Aorta (tissue), 5 donors: ENCODE measurements at regions not wholly inside any gene's neighbourhood (a gene's known extent, or its start where the extent isn't known, plus 50 kb on each side); places are given as distances from the start of the nearest gene placed in this dataset.
A peak's percentile ranks its signal among the peaks of the same experiment; 100 is the strongest.
"Not testable (repeated sequence)": the region's sequence is repeated elsewhere in the genome, so short reads cannot be mapped to it uniquely, and the experiment has no call there.

Source experiments
- ATAC-seq: fragments of 200-7000 bp; cut with Tn5 transposase; one replicate; pipeline ENCODE4 v1.9.1; 2022; ENCODE audit warnings: moderate library complexity; ENCODE audit not compliant: low FRiP score
- DNase-seq, 2 donors: peaks; one replicate each; pipeline ENCODE4 v3.0.0-alpha.2; 2020
- H3K27ac ChIP-seq, 2 donors: one replicate each; pipeline ENCODE4 v1.5.1; 2013; ENCODE audit warnings: low read length in 2 of 2, mild to moderate bottlenecking in 2 of 2, moderate library complexity in 2 of 2, control low read depth in 1 of 2, inconsistent platforms in 1 of 2, low read depth in 1 of 2
- H3K27me3 ChIP-seq, 2 donors: one replicate each; pipeline ENCODE4 v1.6.1; 2013; ENCODE audit warnings: control low read depth in 1 of 2, low read length in 1 of 2, mild to moderate bottlenecking in 1 of 2, moderate library complexity in 1 of 2; ENCODE audit not compliant: insufficient read depth in 2 of 2, control insufficient read depth in 1 of 2
- H3K36me3 ChIP-seq, 2 donors: one replicate each; pipeline ENCODE4 v1.6.1; 2013; ENCODE audit warnings: control low read depth in 1 of 2, low read length in 1 of 2, mild to moderate bottlenecking in 1 of 2; ENCODE audit not compliant: insufficient read depth in 2 of 2, control insufficient read depth in 1 of 2
- H3K4me1 ChIP-seq, 2 donors: one replicate each; pipeline ENCODE4 v1.6.1; 2013; ENCODE audit warnings: low read length in 2 of 2, control low read depth in 1 of 2, mild to moderate bottlenecking in 1 of 2, moderate library complexity in 1 of 2; ENCODE audit not compliant: insufficient read depth in 2 of 2, control insufficient read depth in 1 of 2
- H3K4me3 ChIP-seq, 2 donors: one replicate each; pipeline ENCODE4 v1.5.1; 2013; ENCODE audit warnings: low read length in 2 of 2, control low read depth in 1 of 2, mild to moderate bottlenecking in 1 of 2
- H3K9me3 ChIP-seq: one replicate; pipeline ENCODE4 v1.6.1; 2013; ENCODE audit warnings: mild to moderate bottlenecking, low read length; ENCODE audit not compliant: control insufficient read depth
- WGBS, 2 donors: extraction: QIAGEN DNeasy Blood & Tissue Kit; methylation state at CpG; one replicate each; pipeline ENCODE4 v1.1.7; 2013; 5-methylcytosine and 5-hydroxymethylcytosine counted together
- intact Hi-C, 2 donors: fragments of 100-400 bp; cut with DNase I; formaldehyde crosslinking; loops; one replicate each; pipeline versions ENCODE4 v1.14.2 to v1.15.0; 2022
- donor health status: healthy with polysubstance abuse.
- donor health status: Bipolar disorder and iron deficiency.
- donor health status: DM: no; HTN: no; CAD: no.
- donor health status: DM: no; HTN: no; CAD: no.
- donor health status: DM: yes; HTN: yes; CAD: no.

GRCh38 chr10:76815505-76815904 is 822.1 kb downstream of the KCNMA1 start:
- H3K27ac ChIP-seq, H3K27me3 ChIP-seq, H3K4me1 ChIP-seq, DNase-seq, ATAC-seq, H3K36me3 ChIP-seq, H3K4me3 ChIP-seq, H3K9me3 ChIP-seq, intact Hi-C loops: not testable (repeated sequence)
- 81 to 88% methylated on average over 9 of the region's 9 CpGs for WGBS, 2 donors

GRCh38 chr10:76811430-76811829 is 826.2 kb downstream of the KCNMA1 start:
- ATAC-seq = no peak
- Histone ChIP-seq H3K27me3 (no peaks in the 10 kb centered on the region), H3K9me3 (peaks cover 2% of the 10 kb centered on the region), H3K4me3 (no peak overlapping the region), H3K36me3 (no peaks in the 10 kb centered on the region), H3K27ac (no peak overlapping the region), H3K4me1 (no peaks in the 10 kb centered on the region)
- no peak for DNase-seq
- intact Hi-C loops = no loop called here

GRCh38 chr10:76788452-76788811 is 849.2 kb downstream of the KCNMA1 start:
- H3K36me3 ChIP-seq = no peaks in the 10 kb centered on the region
- no peak overlapping the region for H3K27ac ChIP-seq
- intact Hi-C loops = no loop called here
- no peak overlapping the region for H3K4me3 ChIP-seq
- H3K27me3 ChIP-seq = no peaks in the 10 kb centered on the region
- WGBS, 2 donors = 81 to 83% methylated on average over 4 of the region's 4 CpGs
- no peaks in the 10 kb centered on the region for H3K9me3 ChIP-seq
- ATAC-seq (no peak), DNase-seq (no peak)
- peaks cover 0 to 4% of the 10 kb centered on the region in 2 donors for H3K4me1 ChIP-seq

GRCh38 chr10:76787746-76788451 is 849.7 kb downstream of the KCNMA1 start:
- intact Hi-C loops = no loop called here
- peaks cover 0 to 4% of the 10 kb centered on the region in 2 donors for H3K4me1 ChIP-seq
- ATAC-seq (no peak), DNase-seq (no peak)
- H3K4me3 ChIP-seq = no peak overlapping the region
- no peaks in the 10 kb centered on the region for H3K9me3 ChIP-seq
- 96 to 97% methylated on average over 3 of the region's 3 CpGs for WGBS, 2 donors
- no peaks in the 10 kb centered on the region for H3K36me3 ChIP-seq
- H3K27ac ChIP-seq = no peak overlapping the region
- no peaks in the 10 kb centered on the region for H3K27me3 ChIP-seq

- Histone ChIP-seq H3K4me3 (no peak overlapping the region), H3K9me3 (no peaks in the 10 kb centered on the region), H3K36me3 (no peaks in the 10 kb centered on the region), H3K27me3 (no peaks in the 10 kb centered on the region), H3K27ac (peak overlapping the region in 1 of 2 donors; percentile 28), H3K4me1 (peaks cover 0 to 4% of the 10 kb centered on the region in 2 donors)
- 35% methylated on average over 4 of the region's 4 CpGs for WGBS, 2 donors
- no peak for DNase-seq
- intact Hi-C loops = no loop called here
- no peak for ATAC-seq
These were observed 851.0 kb downstream of the KCNMA1 start for GRCh38 chr10:76786504-76787072.

GRCh38 chr10:76784076-76784475 is 853.5 kb downstream of the KCNMA1 start:
- no peaks in the 10 kb centered on the region for H3K27me3 ChIP-seq
- no peak for DNase-seq
- 50 to 67% methylated on average over 1 of the region's 1 CpG for WGBS, 2 donors
- no peak for ATAC-seq
- H3K36me3 ChIP-seq = no peaks in the 10 kb centered on the region
- no peaks in the 10 kb centered on the region for H3K9me3 ChIP-seq
- no peak overlapping the region for H3K4me3 ChIP-seq
- H3K27ac ChIP-seq = no peak overlapping the region
- H3K4me1 ChIP-seq = peaks cover 0 to 5% of the 10 kb centered on the region in 2 donors
- intact Hi-C loops = no loop called here

GRCh38 chr10:76779796-76780301 is 857.8 kb downstream of the KCNMA1 start:
- Histone ChIP-seq H3K36me3 (no peaks in the 10 kb centered on the region), H3K9me3 (no peaks in the 10 kb centered on the region), H3K4me3 (no peak overlapping the region), H3K27me3 (no peaks in the 10 kb centered on the region), H3K27ac (no peak overlapping the region), H3K4me1 (peaks cover 0 to 2% of the 10 kb centered on the region in 2 donors)
- intact Hi-C loops = no loop called here
- no peak for DNase-seq
- WGBS, 2 donors = 69 to 76% methylated on average over 6 of the region's 6 CpGs
- ATAC-seq = no peak

- H3K36me3 ChIP-seq = no peaks in the 10 kb centered on the region
- intact Hi-C loops = no loop called here
- no peak overlapping the region for H3K4me3 ChIP-seq
- DNase-seq (no peak), ATAC-seq (no peak)
- WGBS, 2 donors = 29% methylated on average over 10 of the region's 10 CpGs
- H3K27ac ChIP-seq = no peak overlapping the region
- peaks cover under 1% of the 10 kb centered on the region for H3K9me3 ChIP-seq
- H3K4me1 ChIP-seq = peaks cover 0 to 2% of the 10 kb centered on the region in 2 donors
- no peaks in the 10 kb centered on the region for H3K27me3 ChIP-seq
These were observed 858.5 kb downstream of the KCNMA1 start for GRCh38 chr10:76778914-76779795.
